NCI-H526 (cell line): ENCODE measurements at regions not wholly inside any gene's neighbourhood (a gene's known extent, or its start where the extent isn't known, plus 50 kb on each side); places are given as distances from the start of the nearest gene placed in this dataset.
A peak's percentile ranks its signal among the peaks of the same experiment; 100 is the strongest.

ENCODE experiments used
- DNase-seq, 2 experiments: peaks; one replicate each; lab custom pipeline; 2025; lab: John Stamatoyannopoulos, UW

DNA sequence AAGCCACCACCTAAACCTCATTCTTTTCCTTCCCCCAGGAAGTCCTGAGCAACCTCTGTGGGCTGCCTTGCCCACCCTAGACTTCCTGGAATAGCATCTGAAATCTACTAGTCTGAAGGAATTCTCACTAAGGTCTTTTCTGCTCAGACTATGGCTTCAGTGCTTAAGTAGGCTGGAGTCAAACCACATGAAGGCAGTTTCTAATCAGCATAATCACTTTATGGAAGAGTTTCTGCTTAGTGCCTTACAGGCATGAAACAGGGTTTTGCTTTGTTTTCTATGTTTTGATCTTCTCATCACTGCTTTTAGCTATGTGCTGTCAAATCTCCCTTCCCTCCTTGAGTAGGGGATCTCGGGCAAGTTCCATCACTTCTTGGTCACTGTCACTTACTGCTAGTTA, 117.7 kb downstream of the WT1 start:
- no peak for DNase-seq

DNA sequence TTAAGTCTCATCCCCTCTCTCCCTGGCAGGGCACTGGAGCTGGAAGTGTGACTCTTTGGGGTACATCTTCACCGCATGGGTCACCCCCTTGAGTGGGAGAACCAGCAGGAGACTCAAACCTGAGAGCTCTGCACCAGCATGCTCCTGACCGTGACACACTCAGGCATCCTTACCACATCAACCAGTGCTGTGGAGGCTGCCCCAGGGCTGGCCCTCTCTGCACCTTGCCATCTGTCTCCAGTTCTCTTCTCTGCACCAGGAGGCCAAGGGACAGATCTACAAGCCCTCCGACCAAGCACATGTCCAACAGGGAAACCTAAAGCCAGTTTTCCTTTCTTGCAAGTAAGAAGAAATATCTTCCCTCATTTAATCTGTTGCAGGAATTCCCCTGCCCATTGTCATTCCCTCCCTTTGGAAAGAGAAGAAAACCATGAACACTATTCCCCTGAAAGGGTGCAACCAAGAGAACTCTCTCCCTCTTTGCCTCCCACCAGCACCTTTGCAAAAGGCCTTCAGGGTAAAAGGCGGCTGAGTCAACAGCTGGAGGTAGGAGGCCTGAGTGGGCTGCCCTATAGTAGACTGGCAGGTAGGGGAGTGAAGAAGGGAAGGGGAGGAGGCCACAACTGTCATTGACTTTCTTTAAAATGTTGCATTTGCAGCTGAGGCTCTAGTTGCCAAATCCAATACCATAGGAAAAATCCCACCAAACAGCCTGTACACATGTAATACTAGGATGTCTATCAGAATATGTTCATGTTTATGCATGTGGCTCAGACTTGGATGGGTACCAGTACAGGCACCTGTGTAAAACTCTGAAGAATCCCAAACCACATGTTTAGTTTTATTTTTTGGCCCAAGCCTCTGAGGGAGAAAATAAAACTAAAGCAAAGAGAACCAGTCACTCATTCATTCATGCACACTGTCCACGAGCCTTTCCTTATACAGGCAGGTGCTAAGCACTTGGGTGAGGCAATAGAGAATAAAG, 117.0 kb downstream of the WT1 start:
- no peak for DNase-seq

DNA sequence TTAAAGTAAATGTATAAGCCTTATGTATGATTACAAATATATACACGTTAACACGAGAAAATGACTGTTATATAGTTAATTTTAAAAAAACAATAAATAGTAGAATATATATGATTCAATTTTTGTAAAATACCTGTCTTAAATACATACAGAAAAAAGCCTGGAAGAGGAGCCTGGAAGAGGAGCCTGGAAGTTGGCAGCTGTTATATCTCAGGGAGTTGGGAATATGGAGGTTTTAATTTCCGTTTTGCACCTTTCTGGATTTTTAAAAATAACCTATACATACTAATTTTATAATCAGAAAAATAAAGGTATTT, 111.6 kb downstream of the WT1 start:
- no peak for DNase-seq

DNA sequence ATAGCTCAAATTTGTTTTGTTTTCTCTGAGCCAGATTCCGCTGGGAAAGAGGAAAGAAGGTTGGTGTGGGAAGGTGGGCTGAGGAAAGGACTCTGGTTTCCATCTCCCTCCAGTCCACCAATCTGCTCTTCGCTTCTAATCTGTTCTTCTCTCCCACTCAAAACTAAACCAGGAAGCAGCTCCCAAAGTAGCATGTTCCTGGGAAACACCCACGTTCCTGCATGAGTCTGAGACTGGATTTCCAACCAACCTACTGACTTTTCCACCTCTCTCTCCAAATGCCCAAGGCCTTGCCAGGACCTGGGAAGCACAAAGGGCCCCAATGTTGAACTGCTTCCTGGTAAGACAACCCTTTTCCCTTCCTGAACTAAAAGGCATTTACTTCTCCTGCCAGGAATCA, 110.2 kb downstream of the WT1 start:
- DNase-seq, result no peak

DNA sequence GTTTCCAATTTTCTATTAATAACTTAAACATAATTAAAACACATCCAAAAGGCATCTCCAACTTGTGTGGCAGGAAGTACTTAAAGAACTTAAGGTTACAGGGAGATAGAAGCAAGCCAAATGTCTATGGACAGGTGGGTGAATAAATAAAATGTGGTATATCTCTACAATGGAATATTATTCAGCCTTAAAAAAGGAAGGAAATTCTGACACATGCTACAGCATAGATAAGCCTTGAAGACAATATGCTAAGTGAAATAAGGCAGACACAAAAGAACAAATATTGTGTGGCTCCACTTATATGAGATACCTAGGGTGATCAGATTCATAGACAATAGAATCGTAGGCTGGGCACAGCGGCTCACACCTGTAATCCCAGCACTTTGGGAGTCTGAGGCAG, 109.6 kb downstream of the WT1 start:
- DNase-seq, result no peak

GRCh38 chr11:32326522-32326921, 108.8 kb downstream of the WT1 start:
- no peak for DNase-seq

- DNase-seq, result no peak
Measured at GRCh38 chr11:32328392-32328791, 106.9 kb downstream of the WT1 start.

DNA sequence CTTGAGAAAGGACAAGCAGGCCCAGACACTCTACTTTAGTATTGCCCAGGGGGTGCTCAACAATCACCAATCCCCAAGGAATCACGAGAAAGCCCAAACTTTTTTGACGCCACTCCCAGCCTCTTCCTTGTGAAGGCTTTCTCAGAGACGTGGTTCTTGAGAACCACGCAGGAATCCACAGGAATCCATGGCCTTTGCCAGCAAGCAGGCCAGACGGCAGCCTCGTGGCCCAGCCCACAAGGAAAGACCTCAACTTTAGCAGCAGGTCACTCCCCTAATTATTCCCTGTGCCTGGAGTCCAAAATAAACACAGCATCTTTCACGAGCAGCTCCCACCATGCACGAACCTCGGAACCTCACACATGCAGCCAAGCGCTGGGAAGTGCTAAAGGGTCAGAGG, 104.2 kb downstream of the WT1 start:
- no peak for DNase-seq

DNA sequence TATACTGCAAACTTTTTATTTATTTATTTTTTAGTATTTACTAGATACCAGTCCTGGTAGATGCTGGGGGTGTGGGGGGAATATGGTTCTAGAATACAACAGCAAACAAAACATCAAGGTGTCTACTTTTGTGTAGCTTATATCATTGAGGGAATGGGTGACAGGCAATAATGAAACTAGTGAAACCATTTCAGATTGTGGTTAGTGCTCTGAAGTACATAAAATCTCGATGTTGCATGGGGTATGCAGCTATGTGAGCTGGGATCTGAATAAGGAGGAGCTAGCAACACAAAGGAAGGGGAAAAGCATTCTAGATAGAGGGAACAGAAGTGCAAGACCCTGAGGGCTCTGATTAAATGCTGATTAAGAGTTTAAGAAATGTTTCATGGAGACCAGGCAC, 103.5 kb downstream of the WT1 start:
- DNase-seq, result no peak

- DNase-seq, result peak in 1 of 2 experiments; percentile 28
Measured at GRCh38 chr11:32332990-32333319, 102.4 kb downstream of the WT1 start.

- peak in 1 of 2 experiments; percentile 29 for DNase-seq
Measured at GRCh38 chr11:32333320-32333991, 101.9 kb downstream of the WT1 start.

- DNase-seq, result no peak
Measured at GRCh38 chr11:32334822-32335221, 100.5 kb downstream of the WT1 start.
